ENCODE measurements at regions not wholly inside any gene's neighbourhood (a gene's known extent, or its start where the extent isn't known, plus 50 kb on each side); places are given as distances from the start of the nearest gene placed in this dataset.
"Not testable (repeated sequence)": the region's sequence is repeated elsewhere in the genome, so short reads cannot be mapped to it uniquely, and the experiment has no call there.

- no peak for DNase-seq
Observed at GRCh38 chr9:74107692-74108091, 389.4 kb upstream of the RORB start.

- no peak for DNase-seq
Observed at GRCh38 chr9:74115976-74116375, 381.2 kb upstream of the RORB start.

GRCh38 chr9:74117151-74117550 is 380.0 kb upstream of the RORB start:
- no peak for DNase-seq

- no peak for DNase-seq
Observed at GRCh38 chr9:74117731-74118130, 379.4 kb upstream of the RORB start.

GRCh38 chr9:74120061-74120460 is 377.1 kb upstream of the RORB start:
- DNase-seq, result no peak

- DNase-seq, result no peak
Observed at GRCh38 chr9:74120470-74120869, 376.7 kb upstream of the RORB start.

GRCh38 chr9:74122216-74122615 is 374.9 kb upstream of the RORB start:
- DNase-seq, result no peak

- no peak for DNase-seq
Observed at GRCh38 chr9:74122661-74123060, 374.5 kb upstream of the RORB start.

GRCh38 chr9:74125941-74126340 is 371.2 kb upstream of the RORB start:
- no peak for DNase-seq

- no peak for DNase-seq
Observed at GRCh38 chr9:74132986-74133385, 364.1 kb upstream of the RORB start.

- no peak for DNase-seq
Observed at GRCh38 chr9:74133921-74134320, 363.2 kb upstream of the RORB start.

- no peak for DNase-seq
Observed at GRCh38 chr9:74138182-74138581, 359.0 kb upstream of the RORB start.

GRCh38 chr9:74140141-74140540 is 357.0 kb upstream of the RORB start:
- DNase-seq, result no peak

GRCh38 chr9:74147906-74148305 is 349.2 kb upstream of the RORB start:
- DNase-seq, result no peak

- no peak for DNase-seq
Observed at GRCh38 chr9:74172874-74173273, 324.3 kb upstream of the RORB start.

GRCh38 chr9:74173284-74173683 is 323.9 kb upstream of the RORB start:
- no peak for DNase-seq

- DNase-seq, result not testable (repeated sequence)
Observed at GRCh38 chr9:74197771-74198170, 299.4 kb upstream of the RORB start.

- no peak for DNase-seq
Observed at GRCh38 chr9:74205056-74205455, 292.1 kb upstream of the RORB start.

GRCh38 chr9:74218385-74219063 is 278.6 kb upstream of the RORB start:
- DNase-seq, result no peak

GRCh38 chr9:74220327-74220726 is 276.8 kb upstream of the RORB start:
- no peak for DNase-seq

GRCh38 chr9:74236857-74237256 is 260.3 kb upstream of the RORB start:
- no peak for DNase-seq

GRCh38 chr9:74245866-74246497 is 251.2 kb upstream of the RORB start:
- peak in 1 of 2 donors; percentile 36 for DNase-seq

- DNase-seq, result no peak
Observed at GRCh38 chr9:74255489-74255984, 241.6 kb upstream of the RORB start.

- no peak for DNase-seq
Observed at GRCh38 chr9:74275872-74276508, 221.1 kb upstream of the RORB start.

All from CD4-positive, alpha-beta T cell treated with Interferon alpha-2 for 1 hour (primary cell).